Inflammatory macrophage (primary cell): ENCODE measurements at regions not wholly inside any gene's neighbourhood (a gene's known extent, or its start where the extent isn't known, plus 50 kb on each side); places are given as distances from the start of the nearest gene placed in this dataset.

Source experiments
- DNase-seq, 2 donors: peaks; one replicate each; pipeline ENCODE4 v3.0.0-alpha.2; 2020 to 2022

GRCh38 chr13:68110178-68110768 is 880.1 kb upstream of the PCDH9 start:
- no peak for DNase-seq

GRCh38 chr13:68107667-68108066 is 877.5 kb upstream of the PCDH9 start:
- no peak for DNase-seq

GRCh38 chr13:68099631-68100030 is 869.5 kb upstream of the PCDH9 start:
- DNase-seq = no peak

- peak in 1 of 2 donors; percentile 14 for DNase-seq
These were observed 850.9 kb upstream of the PCDH9 start for GRCh38 chr13:68081061-68081460.

- no peak for DNase-seq
These were observed 848.7 kb upstream of the PCDH9 start for GRCh38 chr13:68078874-68079273.

- DNase-seq = no peak
These were observed 848.3 kb upstream of the PCDH9 start for GRCh38 chr13:68078469-68078868.

- no peak for DNase-seq
These were observed 845.9 kb upstream of the PCDH9 start for GRCh38 chr13:68076046-68076445.

GRCh38 chr13:68066879-68067513 is 836.9 kb upstream of the PCDH9 start:
- no peak for DNase-seq

GRCh38 chr13:68064001-68064770 is 834.0 kb upstream of the PCDH9 start:
- no peak for DNase-seq

GRCh38 chr13:68063181-68063580 is 833.0 kb upstream of the PCDH9 start:
- no peak for DNase-seq

- no peak for DNase-seq
These were observed 827.7 kb upstream of the PCDH9 start for GRCh38 chr13:68057836-68058235.

- no peak for DNase-seq
These were observed 826.9 kb upstream of the PCDH9 start for GRCh38 chr13:68056816-68057710.

- DNase-seq = no peak
These were observed 821.8 kb upstream of the PCDH9 start for GRCh38 chr13:68051910-68052309.

GRCh38 chr13:68050761-68051160 is 820.6 kb upstream of the PCDH9 start:
- DNase-seq = no peak

GRCh38 chr13:68048802-68049359 is 818.7 kb upstream of the PCDH9 start:
- DNase-seq = no peak

- DNase-seq = no peak
These were observed 817.8 kb upstream of the PCDH9 start for GRCh38 chr13:68047889-68048288.

- DNase-seq = no peak
These were observed 816.8 kb upstream of the PCDH9 start for GRCh38 chr13:68046903-68047302.

GRCh38 chr13:68030152-68030809 is 800.1 kb upstream of the PCDH9 start:
- no peak for DNase-seq

GRCh38 chr13:68028701-68029100 is 798.6 kb upstream of the PCDH9 start:
- DNase-seq = no peak

- DNase-seq = no peak
These were observed 797.2 kb upstream of the PCDH9 start for GRCh38 chr13:68027306-68027705.

- DNase-seq = no peak
These were observed 795.9 kb upstream of the PCDH9 start for GRCh38 chr13:68026077-68026476.

GRCh38 chr13:68025604-68026003 is 795.5 kb upstream of the PCDH9 start:
- DNase-seq = no peak
